SK-N-SH (cell line): ENCODE measurements at regions not wholly inside any gene's neighbourhood (a gene's known extent, or its start where the extent isn't known, plus 50 kb on each side); places are given as distances from the start of the nearest gene placed in this dataset.

ENCODE experiments used
- CTCF ChIA-PET: fragments of 300-600, 350-600 bp; formaldehyde crosslinking; extraction: SDS; loops from one replicate; lab custom pipeline; 2021; lab: Yijun Ruan, JAX
- POLR2A ChIA-PET: fragments of 350-600 bp; sonication (Branson Sonifier 250); formaldehyde crosslinking; extraction: SDS; loops from one replicate; lab custom pipeline; 2020; ENCODE audit warnings: antibody characterized with exemption, inconsistent platforms; lab: Yijun Ruan, JAX
- DNase-seq: peaks from one replicate; pipeline ENCODE4 v3.0.0; 2012
- H2AFZ ChIP-seq: fragments of 200-600 bp; sonication (generic); 2 replicates; pipeline ENCODE4 v1.8.1; 2016; ENCODE audit warnings: antibody characterized with exemption, mild to moderate bottlenecking, low read depth
- H3F3A ChIP-seq: fragments of 200-600 bp; sonication (generic); replicated peaks from 2 replicates; pipeline ENCODE3; 2016; ENCODE audit warnings: antibody characterized with exemption, mild to moderate bottlenecking; ENCODE audit not compliant: insufficient read depth
- H3K27ac ChIP-seq, 2 experiments: fragments of 200-500 bp in 1 of 2; fragments of 200-600 bp in 1 of 2; sonication (Bioruptor generic) in 1 of 2; sonication (generic), shearing (Covaris generic) in 1 of 2; 2 replicates each; pipeline versions ENCODE4 v1.5.1 to v1.6.1; 2014 to 2016; ENCODE audit warnings: low read depth in 2 of 2, inconsistent platforms in 1 of 2, low read length in 1 of 2, mild to moderate bottlenecking in 1 of 2, mixed read lengths in 1 of 2
- H3K27me3 ChIP-seq: fragments of 200-600 bp; sonication (generic), shearing (Covaris generic); 2 replicates; pipeline ENCODE4 v1.6.1; 2016; ENCODE audit warnings: mixed run types; ENCODE audit not compliant: insufficient read depth
- H3K36me3 ChIP-seq, 2 experiments: fragments of 200-500 bp in 1 of 2; fragments of 200-600 bp in 1 of 2; sonication (Bioruptor generic) in 1 of 2; sonication (generic) in 1 of 2; replicated peaks in 1 of 2; 2 replicates each; pipeline versions ENCODE3 to v1.5.1; 2014 to 2016; ENCODE audit warnings: low read length in 1 of 2, mild to moderate bottlenecking in 1 of 2; ENCODE audit not compliant: insufficient read depth in 2 of 2, control insufficient read depth in 1 of 2
- H3K4me1 ChIP-seq, 2 experiments: fragments of 200-500 bp in 1 of 2; fragments of 200-600 bp in 1 of 2; sonication (Bioruptor generic) in 1 of 2; sonication (generic), shearing (Covaris generic) in 1 of 2; 2 replicates each; pipeline versions ENCODE4 v1.5.1 to v1.6.1; 2014 to 2016; ENCODE audit warnings: low read depth in 1 of 2, low read length in 1 of 2, mixed run types in 1 of 2; ENCODE audit not compliant: insufficient read depth in 2 of 2, control insufficient read depth in 1 of 2
- H3K4me2 ChIP-seq: fragments of 200-600 bp; sonication (generic), shearing (Covaris generic); 2 replicates; pipeline ENCODE4 v1.6.1; 2017; ENCODE audit warnings: mixed run types
- H3K4me3 ChIP-seq, 2 experiments: fragments of 200-500 bp in 1 of 2; fragments of 200-600 bp in 1 of 2; sonication (Bioruptor generic) in 1 of 2; sonication (generic), shearing (Covaris generic) in 1 of 2; 2 replicates each; pipeline versions ENCODE4 v1.5.1 to v1.8.1; 2014 to 2016; ENCODE audit warnings: low read depth in 2 of 2, inconsistent platforms in 1 of 2, low read length in 1 of 2, mild to moderate bottlenecking in 1 of 2, mixed read lengths in 1 of 2, moderate library complexity in 1 of 2
- H3K79me2 ChIP-seq: fragments of 200-600 bp; sonication (generic); 2 replicates; pipeline ENCODE4 v1.8.1; 2017; ENCODE audit warnings: mild to moderate bottlenecking; ENCODE audit not compliant: insufficient read depth
- H3K9ac ChIP-seq: fragments of 200-600 bp; sonication (generic); 2 replicates; pipeline ENCODE4 v1.6.1; 2017; ENCODE audit warnings: mixed run types
- H3K9me2 ChIP-seq: fragments of 200-600 bp; sonication (generic); 2 replicates; pipeline ENCODE4 v1.6.1; 2017; ENCODE audit warnings: mixed run types
- H3K9me3 ChIP-seq: fragments of 200-600 bp; sonication (generic); 2 replicates; pipeline ENCODE4 v1.6.1; 2017; ENCODE audit warnings: mixed run types, mild to moderate bottlenecking, moderate library complexity
- H4K20me1 ChIP-seq: fragments of 200-600 bp; sonication (generic); 2 replicates; pipeline ENCODE4 v1.6.1; 2017; ENCODE audit warnings: mild to moderate bottlenecking, mixed run types; ENCODE audit not compliant: insufficient read depth
- ELF1 ChIP-seq: IDR thresholded peaks from 2 replicates; pipeline ENCODE4 v1.4.0; 2012
- EP300 ChIP-seq, 2 experiments: IDR thresholded peaks; 2 replicates each; pipeline versions ENCODE4 v1.4.0 to v1.6.1; 2012; ENCODE audit warnings: borderline replicate concordance in 1 of 2, low read depth in 1 of 2, low read length in 1 of 2
- FOSL2 ChIP-seq: IDR thresholded peaks from 2 replicates; pipeline ENCODE4 v1.4.0; 2012; ENCODE audit warnings: low read depth, mild to moderate bottlenecking, moderate library complexity, borderline replicate concordance
- FOXM1 ChIP-seq: IDR thresholded peaks from 2 replicates; pipeline ENCODE4 v1.4.0; 2012; ENCODE audit warnings: low read depth, mild to moderate bottlenecking
- GABPA ChIP-seq: IDR thresholded peaks from 2 replicates; pipeline ENCODE4 v1.4.0; 2012; ENCODE audit warnings: low read depth, mild to moderate bottlenecking
- GATA2 ChIP-seq: sonication (generic); formaldehyde crosslinking; IDR thresholded peaks from 2 replicates; pipeline ENCODE4 v1.5.0; 2020; ENCODE audit warnings: mild to moderate bottlenecking, missing genetic modification reagents
- MAX ChIP-seq: IDR thresholded peaks from 2 replicates; pipeline ENCODE4 v1.4.0; 2012; ENCODE audit warnings: low read depth
- MEF2A ChIP-seq: IDR thresholded peaks from 2 replicates; pipeline ENCODE4 v1.4.0; 2012; ENCODE audit warnings: low read depth, borderline replicate concordance
- NFIC ChIP-seq: IDR thresholded peaks from 2 replicates; pipeline ENCODE4 v1.4.0; 2012; ENCODE audit warnings: borderline replicate concordance
- PBX3 ChIP-seq: IDR thresholded peaks from 2 replicates; pipeline ENCODE4; 2012
- POLR2AphosphoS5 ChIP-seq: IDR thresholded peaks from 2 replicates; pipeline ENCODE4 v1.6.1; 2012; ENCODE audit warnings: low read depth, low read length
- RCOR1 ChIP-seq: fragments of 150-350 bp; IDR thresholded peaks from 2 replicates; pipeline ENCODE4 v1.6.1; 2017; ENCODE audit warnings: antibody characterized with exemption, low read length
- RXRA ChIP-seq: IDR thresholded peaks from 2 replicates; pipeline ENCODE4 v1.4.0; 2012; ENCODE audit warnings: low read depth, mild to moderate bottlenecking, borderline replicate concordance
- SMC3 ChIP-seq: IDR thresholded peaks from 2 replicates; pipeline ENCODE4 v1.6.1; 2012; ENCODE audit warnings: low read depth, low read length, improper control_type of control experiment
- TCF12 ChIP-seq: IDR thresholded peaks from 2 replicates; pipeline ENCODE4 v1.4.0; 2012
- ZBTB33 ChIP-seq: IDR thresholded peaks from 2 replicates; pipeline ENCODE4 v1.4.0; 2012; ENCODE audit warnings: low read depth, borderline replicate concordance
- WGBS: methylation state at CpG from one replicate; pipeline ENCODE4 v1.1.6; 2017; ENCODE audit warnings: low lambda C conversion rate; 5-methylcytosine and 5-hydroxymethylcytosine counted together
- TF ChIP-seq, protein P1 (sequence below): IDR thresholded peaks from 2 replicates; pipeline ENCODE4 v1.6.1; 2012; ENCODE audit warnings: mild to moderate bottlenecking, low read depth, low read length, moderate library complexity

GRCh38 chr4:114527170-114527569 lies 71.4 kb upstream of the UGT8 start:
- TF ChIP-seq MAX (no peak), GABPA (no peak), ELF1 (no peak), FOXM1 (no peak), SMC3 (no peak)
- POLR2A ChIA-PET: no interaction called here
- H3K36me3 ChIP-seq: no peaks in the 10 kb centered on the region

GRCh38 chr4:114527637-114528036 lies 71.0 kb upstream of the UGT8 start:
- H3K27me3 ChIP-seq: no peaks in the 10 kb centered on the region
- no peak for TF ChIP-seq GATA2
- no peak for TF ChIP-seq GABPA
- no peak for TF ChIP-seq FOSL2
- TF ChIP-seq RXRA: no peak
- TF ChIP-seq TCF12: no peak
- no peak for TF ChIP-seq EP300 (IDR thresholded peaks at IDR 0.05; ENCODE audit: borderline replicate concordance in 1 of 2, low read depth in 1 of 2, low read length in 1 of 2)
- no peak for TF ChIP-seq NFIC
- no peaks in the 10 kb centered on the region for H3K36me3 ChIP-seq
- ChIA-PET POLR2A (no interaction called here), CTCF (interaction anchor here (0.6 to 1.0 kb wide), 2 partner anchors 11 to 90 kb away, joined by 3 read pairs; no protein-coding TSS in a partner anchor)
- no peak overlapping the region for H3K9ac ChIP-seq
- no peaks in the 10 kb centered on the region for H4K20me1 ChIP-seq
- H3K79me2 ChIP-seq: no peaks in the 10 kb centered on the region
- no peak for DNase-seq
- 0% methylated on average over 2 of the region's 2 CpGs for WGBS
- no peak overlapping the region for H3K27ac ChIP-seq
- H2AFZ ChIP-seq: no peak overlapping the region
- H3K9me3 ChIP-seq: no peaks in the 10 kb centered on the region
- H3F3A ChIP-seq: no peaks in the 10 kb centered on the region
- H3K9me2 ChIP-seq: no peaks in the 10 kb centered on the region
- no peak overlapping the region for H3K4me2 ChIP-seq
- no peaks in the 10 kb centered on the region for H3K4me1 ChIP-seq
- no peak overlapping the region for H3K4me3 ChIP-seq

More at GRCh38 chr4:114527170-114527569, 71.4 kb upstream of the UGT8 start:
- Histone ChIP-seq H3K4me3 (no peak overlapping the region), H3K79me2 (no peaks in the 10 kb centered on the region), H3F3A (no peaks in the 10 kb centered on the region), H3K4me2 (no peak overlapping the region), H3K9ac (no peak overlapping the region), H3K9me3 (no peaks in the 10 kb centered on the region), H4K20me1 (no peaks in the 10 kb centered on the region), H3K27me3 (no peaks in the 10 kb centered on the region), H2AFZ (no peak overlapping the region), H3K9me2 (no peaks in the 10 kb centered on the region), H3K27ac (no peak overlapping the region), H3K4me1 (no peaks in the 10 kb centered on the region)
- WGBS: 0% methylated on average over 1 of the region's 1 CpG
- DNase-seq: no peak
- CTCF ChIA-PET: interaction anchor here (0.6 to 1.0 kb wide), 2 partner anchors 11 to 90 kb away, joined by 3 read pairs; no protein-coding TSS in a partner anchor

GRCh38 chr4:114535725-114536124 lies 62.9 kb upstream of the UGT8 start:
- Histone ChIP-seq H3K27ac (no peak overlapping the region), H3F3A (no peaks in the 10 kb centered on the region), H3K27me3 (no peaks in the 10 kb centered on the region), H3K9me3 (no peaks in the 10 kb centered on the region), H3K9me2 (no peaks in the 10 kb centered on the region), H2AFZ (no peak overlapping the region), H3K36me3 (no peaks in the 10 kb centered on the region), H3K4me2 (no peak overlapping the region), H3K79me2 (no peaks in the 10 kb centered on the region), H4K20me1 (no peaks in the 10 kb centered on the region), H3K4me1 (no peaks in the 10 kb centered on the region), H3K4me3 (no peak overlapping the region), H3K9ac (no peak overlapping the region)
- POLR2A ChIA-PET: no interaction called here
- no peak for TF ChIP-seq GATA2
- TF ChIP-seq POLR2AphosphoS5: no peak
- TF ChIP-seq RCOR1: no peak
- no peak for TF ChIP-seq FOSL2
- TF ChIP-seq, protein P1, sequence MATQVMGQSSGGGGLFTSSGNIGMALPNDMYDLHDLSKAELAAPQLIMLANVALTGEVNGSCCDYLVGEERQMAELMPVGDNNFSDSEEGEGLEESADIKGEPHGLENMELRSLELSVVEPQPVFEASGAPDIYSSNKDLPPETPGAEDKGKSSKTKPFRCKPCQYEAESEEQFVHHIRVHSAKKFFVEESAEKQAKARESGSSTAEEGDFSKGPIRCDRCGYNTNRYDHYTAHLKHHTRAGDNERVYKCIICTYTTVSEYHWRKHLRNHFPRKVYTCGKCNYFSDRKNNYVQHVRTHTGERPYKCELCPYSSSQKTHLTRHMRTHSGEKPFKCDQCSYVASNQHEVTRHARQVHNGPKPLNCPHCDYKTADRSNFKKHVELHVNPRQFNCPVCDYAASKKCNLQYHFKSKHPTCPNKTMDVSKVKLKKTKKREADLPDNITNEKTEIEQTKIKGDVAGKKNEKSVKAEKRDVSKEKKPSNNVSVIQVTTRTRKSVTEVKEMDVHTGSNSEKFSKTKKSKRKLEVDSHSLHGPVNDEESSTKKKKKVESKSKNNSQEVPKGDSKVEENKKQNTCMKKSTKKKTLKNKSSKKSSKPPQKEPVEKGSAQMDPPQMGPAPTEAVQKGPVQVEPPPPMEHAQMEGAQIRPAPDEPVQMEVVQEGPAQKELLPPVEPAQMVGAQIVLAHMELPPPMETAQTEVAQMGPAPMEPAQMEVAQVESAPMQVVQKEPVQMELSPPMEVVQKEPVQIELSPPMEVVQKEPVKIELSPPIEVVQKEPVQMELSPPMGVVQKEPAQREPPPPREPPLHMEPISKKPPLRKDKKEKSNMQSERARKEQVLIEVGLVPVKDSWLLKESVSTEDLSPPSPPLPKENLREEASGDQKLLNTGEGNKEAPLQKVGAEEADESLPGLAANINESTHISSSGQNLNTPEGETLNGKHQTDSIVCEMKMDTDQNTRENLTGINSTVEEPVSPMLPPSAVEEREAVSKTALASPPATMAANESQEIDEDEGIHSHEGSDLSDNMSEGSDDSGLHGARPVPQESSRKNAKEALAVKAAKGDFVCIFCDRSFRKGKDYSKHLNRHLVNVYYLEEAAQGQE: no peak
- no peak for TF ChIP-seq PBX3
- no peak for TF ChIP-seq ZBTB33
- no peak for TF ChIP-seq MEF2A
- WGBS: 0% methylated on average over 1 of the region's 1 CpG
- CTCF ChIA-PET: no interaction called here
- no peak for DNase-seq
